NB4 (cell line): ENCODE measurements at regions not wholly inside any gene's neighbourhood (a gene's known extent, or its start where the extent isn't known, plus 50 kb on each side); places are given as distances from the start of the nearest gene placed in this dataset.

Experiments used
- DNase-seq: peaks from one replicate; pipeline ENCODE4 v3.0.0; 2010; ENCODE audit warnings: low read depth
- H3K4me3 ChIP-seq: one replicate; pipeline ENCODE4 v1.5.1; 2011; ENCODE audit warnings: mild to moderate bottlenecking, low read depth, low read length, moderate library complexity
- CTCF ChIP-seq: IDR thresholded peaks from one replicate; pipeline ENCODE4 v1.5.1; 2012; ENCODE audit warnings: low read depth, low read length
- MAX ChIP-seq: IDR thresholded peaks from 2 replicates; pipeline ENCODE4 v1.6.1; 2011; ENCODE audit warnings: low read depth, low read length
- MYC ChIP-seq: IDR thresholded peaks from 2 replicates; pipeline ENCODE4 v1.6.1; 2011; ENCODE audit warnings: low read depth, low read length
- POLR2A ChIP-seq: IDR thresholded peaks from 2 replicates; pipeline ENCODE4 v1.6.1; 2011; ENCODE audit warnings: mild to moderate bottlenecking; ENCODE audit not compliant: insufficient read length; ENCODE audit errors: extremely low read depth

GRCh38 chr1:168379104-168379860, 98.6 kb downstream of the TBX19 start:
- no peak for DNase-seq

DNA sequence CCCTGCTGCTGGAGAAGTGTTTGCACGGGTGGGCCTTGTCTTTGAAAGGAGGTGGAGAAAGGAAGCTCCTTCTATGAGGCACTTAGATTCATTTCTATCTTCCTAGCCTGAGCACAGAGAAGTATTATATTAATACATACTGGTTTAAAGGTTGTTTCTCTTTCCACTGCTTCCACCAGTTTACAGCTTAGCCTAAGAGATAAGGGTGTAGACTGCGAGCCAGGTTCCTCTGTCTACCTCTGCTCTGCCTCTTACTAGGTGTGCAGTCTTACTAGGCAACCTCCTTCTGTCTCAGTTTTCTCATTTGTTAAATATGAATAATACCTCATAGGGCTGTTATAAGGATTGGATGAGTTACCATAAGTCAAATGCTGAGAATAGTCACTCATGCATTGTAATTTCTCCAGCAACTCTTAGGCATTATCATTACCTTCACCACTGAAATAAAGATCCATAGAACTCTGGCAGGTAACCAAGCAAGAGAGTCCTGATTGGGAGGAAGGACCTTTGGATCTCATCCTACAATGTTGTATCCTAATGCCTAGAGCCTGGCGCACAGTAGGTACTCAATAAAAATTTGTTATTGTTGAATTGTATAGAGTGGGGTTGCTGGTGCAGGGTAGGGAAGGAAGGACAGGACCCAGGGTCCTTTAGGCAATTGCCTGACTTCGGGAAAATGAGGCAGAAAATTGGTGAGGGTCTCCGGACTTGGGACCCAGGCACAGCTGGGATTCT, 95.1 kb downstream of the TBX19 start:
- DNase-seq, result no peak
- no peak overlapping the region for H3K4me3 ChIP-seq
- TF ChIP-seq MYC (no peak), POLR2A (no peak), MAX (no peak), CTCF (no peak)

More at GRCh38 chr1:168379104-168379860, 98.6 kb downstream of the TBX19 start:
- TF ChIP-seq POLR2A (no peak), MYC (no peak), CTCF (no peak), MAX (no peak)
- H3K4me3 ChIP-seq, result no peak overlapping the region

GRCh38 chr1:168374566-168374965, 93.9 kb downstream of the TBX19 start:
- DNase-seq, result no peak
- no peak for TF ChIP-seq POLR2A
- no peak for TF ChIP-seq MYC
- TF ChIP-seq MAX, result no peak
- TF ChIP-seq CTCF, result no peak
- no peak overlapping the region for H3K4me3 ChIP-seq

- DNase-seq, result no peak
- TF ChIP-seq MAX (no peak), CTCF (no peak), POLR2A (no peak), MYC (no peak)
- no peak overlapping the region for H3K4me3 ChIP-seq
Measured at GRCh38 chr1:168373869-168374268, 93.2 kb downstream of the TBX19 start.

DNA sequence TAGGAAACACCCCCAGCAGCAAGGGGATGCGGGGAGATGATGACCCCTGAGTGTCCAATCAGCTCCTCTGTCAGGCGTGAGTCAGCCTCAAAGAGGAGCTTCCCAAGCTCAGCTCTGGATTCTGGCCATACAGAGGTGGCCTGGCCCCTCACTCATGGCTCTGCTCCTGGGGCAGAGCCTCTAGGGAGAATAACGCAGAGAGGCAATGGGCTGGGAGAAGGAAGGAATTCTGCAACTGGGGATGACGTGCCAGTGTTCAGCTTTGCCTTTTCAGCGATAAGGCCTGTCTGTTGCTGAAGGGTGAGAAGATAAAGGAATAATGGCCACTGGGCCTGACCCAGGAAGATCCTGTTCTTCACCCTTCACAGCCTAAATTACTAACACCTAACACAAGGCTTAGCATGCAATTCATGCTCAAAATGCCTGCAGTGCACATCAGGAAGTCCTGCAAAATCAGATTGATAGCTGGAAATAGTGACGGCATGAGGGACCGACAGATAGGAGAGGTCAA, 92.2 kb downstream of the TBX19 start:
- no peak for DNase-seq
- no peak for TF ChIP-seq CTCF
- TF ChIP-seq MAX, result no peak
- no peak for TF ChIP-seq MYC
- no peak for TF ChIP-seq POLR2A
- H3K4me3 ChIP-seq, result no peak overlapping the region
